ENCODE measurements at regions not wholly inside any gene's neighbourhood (a gene's known extent, or its start where the extent isn't known, plus 50 kb on each side); places are given as distances from the start of the nearest gene placed in this dataset.

- H3K27ac Mint-ChIP-seq (ENCODE audit: unreplicated experiment) = peak overlapping the region; percentile 15
- H3K27me3 Mint-ChIP-seq (ENCODE audit: low read depth) = no peaks in the 10 kb centered on the region
- H3K4me1 Mint-ChIP-seq = peaks cover 7% of the 10 kb centered on the region
- DNase-seq (ENCODE audit: low read depth, low spot score) = no peak
- no peaks in the 10 kb centered on the region for H3K9me3 Mint-ChIP-seq
- no peaks in the 10 kb centered on the region for H3K36me3 Mint-ChIP-seq (ENCODE audit: low read depth)
- no peak overlapping the region for H3K4me3 Mint-ChIP-seq
- no peak for TF ChIP-seq CTCF (conservative IDR thresholded peaks at IDR 0.05)
Measured at GRCh38 chr4:13142191-13142590, 341.9 kb downstream of the RAB28 start.

- no peak overlapping the region for H3K27ac Mint-ChIP-seq (ENCODE audit: unreplicated experiment)
Measured at GRCh38 chr4:13137390-13137789, 346.8 kb downstream of the RAB28 start.

GRCh38 chr4:13133700-13134099 is 350.4 kb downstream of the RAB28 start:
- H3K27ac Mint-ChIP-seq (ENCODE audit: unreplicated experiment) = no peak overlapping the region
- H3K36me3 Mint-ChIP-seq (ENCODE audit: low read depth) = peaks cover 8% of the 10 kb centered on the region
- TF ChIP-seq CTCF (conservative IDR thresholded peaks at IDR 0.05) = no peak
- H3K9me3 Mint-ChIP-seq = no peaks in the 10 kb centered on the region
- H3K4me1 Mint-ChIP-seq = no peaks in the 10 kb centered on the region
- no peaks in the 10 kb centered on the region for H3K27me3 Mint-ChIP-seq (ENCODE audit: low read depth)
- no peak overlapping the region for H3K4me3 Mint-ChIP-seq
- no peak for DNase-seq (ENCODE audit: low read depth, low spot score)

More at GRCh38 chr4:13137390-13137789, 346.8 kb downstream of the RAB28 start:
- no peak for TF ChIP-seq CTCF (conservative IDR thresholded peaks at IDR 0.05)
- no peaks in the 10 kb centered on the region for H3K4me1 Mint-ChIP-seq
- H3K9me3 Mint-ChIP-seq = no peaks in the 10 kb centered on the region
- H3K27me3 Mint-ChIP-seq (ENCODE audit: low read depth) = no peaks in the 10 kb centered on the region
- H3K4me3 Mint-ChIP-seq = no peak overlapping the region
- H3K36me3 Mint-ChIP-seq (ENCODE audit: low read depth) = peaks cover 8% of the 10 kb centered on the region
- DNase-seq (ENCODE audit: low read depth, low spot score) = no peak

GRCh38 chr4:13130848-13131247 is 353.3 kb downstream of the RAB28 start:
- peaks cover 8% of the 10 kb centered on the region for H3K36me3 Mint-ChIP-seq (ENCODE audit: low read depth)
- no peaks in the 10 kb centered on the region for H3K4me1 Mint-ChIP-seq
- H3K9me3 Mint-ChIP-seq = no peaks in the 10 kb centered on the region
- H3K27me3 Mint-ChIP-seq (ENCODE audit: low read depth) = no peaks in the 10 kb centered on the region
- no peak for DNase-seq (ENCODE audit: low read depth, low spot score)
- H3K27ac Mint-ChIP-seq (ENCODE audit: unreplicated experiment) = no peak overlapping the region
- TF ChIP-seq CTCF (conservative IDR thresholded peaks at IDR 0.05) = no peak
- no peak overlapping the region for H3K4me3 Mint-ChIP-seq

- Mint-ChIP-seq H3K4me3 (no peak overlapping the region), H3K36me3 (ENCODE audit: low read depth) (peaks cover 2% of the 10 kb centered on the region), H3K27me3 (ENCODE audit: low read depth) (no peaks in the 10 kb centered on the region), H3K9me3 (no peaks in the 10 kb centered on the region), H3K4me1 (no peaks in the 10 kb centered on the region), H3K27ac (ENCODE audit: unreplicated experiment) (no peak overlapping the region)
- TF ChIP-seq CTCF (conservative IDR thresholded peaks at IDR 0.05) = no peak
- DNase-seq (ENCODE audit: low read depth, low spot score) = no peak
Measured at GRCh38 chr4:13129095-13129494, 355.0 kb downstream of the RAB28 start.

Data from neural crest cell (in vitro differentiated cells).